HG02943 (cell line): ENCODE measurements at regions not wholly inside any gene's neighbourhood (a gene's known extent, or its start where the extent isn't known, plus 50 kb on each side); places are given as distances from the start of the nearest gene placed in this dataset.

Experiments
- ATAC-seq: cut with Tn5 transposase; IDR thresholded peaks from one replicate; pipeline ENCODE4 v1.9.1; 2021; ENCODE audit warnings: mild to moderate bottlenecking, low read depth, moderate library complexity; ENCODE audit not compliant: unreplicated experiment

- no peak for ATAC-seq
These were observed 52.0 kb upstream of the BMP2 start for GRCh38 chr20:6715401-6715941.

GRCh38 chr20:6714279-6714711 is 53.2 kb upstream of the BMP2 start:
- ATAC-seq = no peak

- ATAC-seq = no peak
These were observed 55.4 kb upstream of the BMP2 start for GRCh38 chr20:6711951-6712649.

- ATAC-seq = no peak
These were observed 57.4 kb upstream of the BMP2 start for GRCh38 chr20:6709910-6710595.

- no peak for ATAC-seq
These were observed 59.5 kb upstream of the BMP2 start for GRCh38 chr20:6708010-6708409.

GRCh38 chr20:6707321-6707831 is 60.1 kb upstream of the BMP2 start:
- no peak for ATAC-seq

- no peak for ATAC-seq
These were observed 61.4 kb upstream of the BMP2 start for GRCh38 chr20:6705926-6706548.

- ATAC-seq = no peak
These were observed 62.2 kb upstream of the BMP2 start for GRCh38 chr20:6705106-6705766.

- ATAC-seq = no peak
These were observed 63.2 kb upstream of the BMP2 start for GRCh38 chr20:6704132-6704861.

- ATAC-seq = no peak
These were observed 63.8 kb upstream of the BMP2 start for GRCh38 chr20:6703656-6704055.

- no peak for ATAC-seq
These were observed 64.4 kb upstream of the BMP2 start for GRCh38 chr20:6703047-6703446.

- ATAC-seq = no peak
These were observed 65.3 kb upstream of the BMP2 start for GRCh38 chr20:6702144-6702543.

- ATAC-seq = no peak
These were observed 66.7 kb upstream of the BMP2 start for GRCh38 chr20:6700563-6701329.

GRCh38 chr20:6699921-6700562 is 67.4 kb upstream of the BMP2 start:
- ATAC-seq = no peak

GRCh38 chr20:6698723-6699122 is 68.8 kb upstream of the BMP2 start:
- ATAC-seq = no peak

- no peak for ATAC-seq
These were observed 69.4 kb upstream of the BMP2 start for GRCh38 chr20:6698056-6698455.

- no peak for ATAC-seq
These were observed 70.1 kb upstream of the BMP2 start for GRCh38 chr20:6697228-6697972.

GRCh38 chr20:6696001-6696400 is 71.5 kb upstream of the BMP2 start:
- no peak for ATAC-seq
